Skeletal muscle satellite cell (primary cell): ENCODE measurements at regions not wholly inside any gene's neighbourhood (a gene's known extent, or its start where the extent isn't known, plus 50 kb on each side); places are given as distances from the start of the nearest gene placed in this dataset.

Experiments
- H3K27me3 ChIP-seq: 2 replicates; pipeline ENCODE4 v1.7.0; 2013; ENCODE audit warnings: low read length; ENCODE audit not compliant: control insufficient read depth, insufficient read depth
- H3K36me3 ChIP-seq: 2 replicates; pipeline ENCODE4 v1.7.0; 2013; ENCODE audit warnings: mild to moderate bottlenecking, control low read depth, low read length; ENCODE audit not compliant: insufficient read depth
- H3K4me1 ChIP-seq: 2 replicates; pipeline ENCODE4 v1.7.0; 2013; ENCODE audit warnings: low read length; ENCODE audit not compliant: control insufficient read depth, insufficient read depth
- H3K4me2 ChIP-seq: 2 replicates; pipeline ENCODE4 v1.7.0; 2013; ENCODE audit warnings: mild to moderate bottlenecking, low read length
- H3K4me3 ChIP-seq: 2 replicates; pipeline ENCODE4 v1.7.0; 2013; ENCODE audit warnings: low read length
- H3K9ac ChIP-seq: 2 replicates; pipeline ENCODE4 v1.7.0; 2013; ENCODE audit warnings: mild to moderate bottlenecking, low read depth, low read length, moderate library complexity
- H3K9me3 ChIP-seq: replicated peaks from 2 replicates; pipeline ENCODE4 v1.7.0; 2013; ENCODE audit warnings: mild to moderate bottlenecking, control low read depth, low read length

DNA sequence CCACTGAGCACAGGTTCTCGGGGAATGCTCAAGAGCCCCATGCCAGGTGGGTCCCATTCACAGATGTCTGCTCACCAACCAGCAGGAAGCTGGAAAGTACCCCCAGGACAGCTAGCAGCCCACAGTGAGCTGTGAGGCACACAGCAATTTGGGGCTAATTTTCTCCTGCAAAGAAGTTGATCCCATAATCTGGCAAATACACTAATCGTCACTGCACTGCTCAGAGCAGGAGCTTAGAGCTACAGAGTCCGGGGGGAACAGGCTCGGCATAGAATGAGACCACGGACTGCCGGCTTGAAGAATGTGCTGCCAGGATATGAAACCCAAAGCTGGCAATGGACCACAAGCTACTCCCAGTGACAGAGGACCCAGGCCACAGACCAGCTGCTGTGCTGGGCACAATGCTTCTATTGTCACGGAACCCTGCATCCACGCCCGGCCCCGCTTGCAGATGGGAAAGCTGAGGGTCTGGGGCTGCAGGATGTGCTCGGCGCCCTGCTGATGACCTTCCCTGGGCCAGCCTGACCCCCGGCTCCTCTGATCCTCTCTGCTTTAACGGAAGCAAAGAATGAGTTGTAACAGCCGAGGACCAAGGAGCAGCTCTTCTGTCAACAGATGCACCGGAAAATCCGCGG is 239.7 kb downstream of the CTTN start:
- H3K9me3 ChIP-seq = no peaks in the 10 kb centered on the region
- no peak overlapping the region for H3K9ac ChIP-seq

GRCh38 chr11:70640408-70640807 is 242.1 kb downstream of the CTTN start:
- no peak overlapping the region for H3K4me3 ChIP-seq
- H3K4me1 ChIP-seq = no peaks in the 10 kb centered on the region
- H3K36me3 ChIP-seq = no peaks in the 10 kb centered on the region
- no peaks in the 10 kb centered on the region for H3K27me3 ChIP-seq
- H3K4me2 ChIP-seq = no peak overlapping the region
- H3K9me3 ChIP-seq = no peaks in the 10 kb centered on the region
- no peak overlapping the region for H3K9ac ChIP-seq

More for the DNA sequence above, 239.7 kb downstream of the CTTN start:
- Histone ChIP-seq H3K4me1 (no peaks in the 10 kb centered on the region), H3K36me3 (no peaks in the 10 kb centered on the region), H3K4me2 (no peak overlapping the region), H3K4me3 (no peak overlapping the region), H3K27me3 (no peaks in the 10 kb centered on the region)

DNA sequence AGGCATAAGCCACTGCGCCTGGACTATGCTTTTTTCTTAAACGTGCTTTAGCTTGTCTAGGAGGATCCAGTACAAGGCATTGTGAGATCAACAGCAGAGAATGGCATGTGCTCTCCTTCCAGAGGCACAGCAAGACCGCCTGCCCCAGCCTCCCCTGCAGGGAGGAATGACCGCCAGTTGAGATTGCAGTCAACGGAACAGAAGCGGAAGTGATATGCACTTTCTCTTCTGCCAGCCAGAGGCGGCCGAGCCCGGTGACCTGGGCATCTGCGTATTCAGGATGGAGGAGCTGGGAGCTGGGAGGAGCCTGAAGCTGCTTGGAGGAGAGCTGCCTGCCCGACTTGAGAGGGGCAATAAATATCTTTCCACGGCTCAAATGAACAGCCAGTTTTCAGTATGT is 243.0 kb downstream of the CTTN start:
- Histone ChIP-seq H3K9me3 (no peaks in the 10 kb centered on the region), H3K9ac (no peak overlapping the region), H3K27me3 (peaks cover 3% of the 10 kb centered on the region), H3K36me3 (no peaks in the 10 kb centered on the region), H3K4me2 (no peak overlapping the region), H3K4me1 (no peaks in the 10 kb centered on the region), H3K4me3 (no peak overlapping the region)

- H3K4me3 ChIP-seq = no peak overlapping the region
- no peaks in the 10 kb centered on the region for H3K4me1 ChIP-seq
- no peaks in the 10 kb centered on the region for H3K9me3 ChIP-seq
- no peak overlapping the region for H3K4me2 ChIP-seq
- no peaks in the 10 kb centered on the region for H3K36me3 ChIP-seq
- no peak overlapping the region for H3K9ac ChIP-seq
- H3K27me3 ChIP-seq = peaks cover 3% of the 10 kb centered on the region
Measured at GRCh38 chr11:70642266-70642665, 243.9 kb downstream of the CTTN start.

GRCh38 chr11:70643642-70644041 is 245.3 kb downstream of the CTTN start:
- H3K4me1 ChIP-seq = no peaks in the 10 kb centered on the region
- H3K9me3 ChIP-seq = no peaks in the 10 kb centered on the region
- no peak overlapping the region for H3K4me2 ChIP-seq
- no peak overlapping the region for H3K4me3 ChIP-seq
- no peak overlapping the region for H3K9ac ChIP-seq
- peaks cover 3% of the 10 kb centered on the region for H3K27me3 ChIP-seq
- no peaks in the 10 kb centered on the region for H3K36me3 ChIP-seq

DNA sequence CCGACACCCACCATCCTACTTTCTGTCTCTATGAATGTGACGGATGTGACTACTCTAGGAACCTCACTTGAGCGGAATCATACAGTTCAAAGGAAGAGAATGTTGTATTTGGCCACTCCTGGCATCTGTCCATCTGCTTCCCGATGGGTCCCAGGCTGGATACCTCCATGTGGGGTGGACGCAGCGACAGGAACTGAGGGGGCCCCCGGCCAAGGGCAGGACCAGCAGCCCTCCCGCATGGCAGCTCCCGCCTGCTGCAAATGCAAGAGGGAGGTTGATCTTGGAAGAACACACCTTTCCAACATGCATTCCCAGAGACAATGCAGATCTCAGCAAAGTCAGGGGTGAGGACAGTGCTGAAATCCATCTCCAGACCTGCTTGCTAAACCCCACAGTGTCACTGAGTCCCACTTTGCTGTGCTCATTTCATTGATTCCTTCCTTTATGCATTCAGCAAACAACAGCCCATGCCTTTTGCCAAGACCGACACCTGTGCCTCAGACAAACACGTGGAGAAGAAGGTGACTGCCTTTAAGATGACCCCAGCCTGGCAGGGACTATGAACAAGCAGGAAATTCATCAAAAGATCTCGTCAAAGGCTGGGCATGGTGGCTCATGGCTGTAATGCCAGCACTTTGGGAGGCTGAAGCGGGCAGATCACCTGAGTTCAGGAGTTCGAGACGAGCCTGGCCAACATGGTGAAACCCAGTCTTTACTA is 246.2 kb downstream of the CTTN start:
- Histone ChIP-seq H3K4me2 (no peak overlapping the region), H3K9me3 (no peaks in the 10 kb centered on the region), H3K27me3 (peaks cover 3% of the 10 kb centered on the region), H3K36me3 (no peaks in the 10 kb centered on the region), H3K4me3 (no peak overlapping the region), H3K9ac (no peak overlapping the region), H3K4me1 (no peaks in the 10 kb centered on the region)

DNA sequence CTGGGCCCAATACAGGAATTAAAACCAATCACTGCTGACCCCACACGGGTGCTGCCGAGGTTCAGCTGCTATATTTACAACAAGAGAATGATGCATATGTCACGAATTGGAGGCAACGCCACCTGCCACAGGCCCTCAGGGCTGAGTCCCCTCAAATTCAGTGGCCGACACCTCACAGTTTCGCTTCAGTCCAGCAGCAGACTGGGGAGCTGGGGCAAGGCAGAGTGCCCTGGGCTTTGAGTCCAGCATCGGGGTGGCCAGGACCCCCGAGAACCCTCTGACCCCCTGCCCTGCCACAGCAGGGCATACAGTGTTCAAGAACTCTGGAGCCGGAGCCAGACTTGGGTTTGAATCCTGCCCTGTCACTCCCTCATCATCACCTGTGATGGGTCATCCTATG is 247.2 kb downstream of the CTTN start:
- H3K9me3 ChIP-seq = no peaks in the 10 kb centered on the region
- H3K4me2 ChIP-seq = no peak overlapping the region
- H3K4me3 ChIP-seq = no peak overlapping the region
- no peaks in the 10 kb centered on the region for H3K36me3 ChIP-seq
- no peaks in the 10 kb centered on the region for H3K4me1 ChIP-seq
- H3K9ac ChIP-seq = no peak overlapping the region
- peaks cover 3% of the 10 kb centered on the region for H3K27me3 ChIP-seq

DNA sequence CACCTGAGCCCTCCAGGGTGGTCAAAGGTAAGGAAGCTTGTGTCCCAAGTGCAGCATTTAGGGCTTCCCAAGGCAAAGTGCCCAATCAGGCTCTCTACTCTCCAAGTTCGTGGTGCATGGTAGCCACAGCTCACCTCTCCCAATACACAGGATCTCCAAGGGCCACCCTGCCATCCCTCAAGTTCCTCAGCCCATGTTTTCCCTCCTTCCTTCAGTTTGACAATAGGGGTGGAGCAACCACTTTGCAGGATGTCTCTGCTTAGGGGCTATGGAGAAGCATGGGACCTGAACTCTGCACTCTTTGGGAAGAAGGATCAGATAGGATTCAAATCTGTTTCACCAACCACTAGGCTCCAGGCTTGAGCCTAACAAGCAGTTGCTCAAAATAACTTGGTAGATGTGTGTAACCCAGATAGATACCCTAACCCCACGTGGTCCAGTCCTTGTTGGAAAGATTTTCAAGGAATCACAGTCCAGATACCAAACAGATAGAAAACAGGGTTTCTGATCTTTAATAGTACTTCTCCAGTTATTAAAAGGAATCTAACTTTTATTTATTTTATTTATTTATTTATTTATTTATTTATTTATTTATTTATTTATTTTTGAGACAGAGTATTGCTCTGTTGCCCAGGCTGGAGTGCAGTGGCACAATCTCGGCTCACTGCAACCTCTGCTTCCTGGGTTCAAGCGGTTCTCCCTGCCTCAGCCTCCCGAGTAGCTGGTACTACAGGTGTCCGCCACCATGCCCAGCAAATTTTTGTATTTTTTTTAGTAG is 248.1 kb downstream of the CTTN start:
- Histone ChIP-seq H3K4me2 (no peak overlapping the region), H3K4me3 (no peak overlapping the region), H3K4me1 (no peaks in the 10 kb centered on the region), H3K36me3 (no peaks in the 10 kb centered on the region), H3K9me3 (no peaks in the 10 kb centered on the region), H3K9ac (no peak overlapping the region), H3K27me3 (peaks cover 3% of the 10 kb centered on the region)

DNA sequence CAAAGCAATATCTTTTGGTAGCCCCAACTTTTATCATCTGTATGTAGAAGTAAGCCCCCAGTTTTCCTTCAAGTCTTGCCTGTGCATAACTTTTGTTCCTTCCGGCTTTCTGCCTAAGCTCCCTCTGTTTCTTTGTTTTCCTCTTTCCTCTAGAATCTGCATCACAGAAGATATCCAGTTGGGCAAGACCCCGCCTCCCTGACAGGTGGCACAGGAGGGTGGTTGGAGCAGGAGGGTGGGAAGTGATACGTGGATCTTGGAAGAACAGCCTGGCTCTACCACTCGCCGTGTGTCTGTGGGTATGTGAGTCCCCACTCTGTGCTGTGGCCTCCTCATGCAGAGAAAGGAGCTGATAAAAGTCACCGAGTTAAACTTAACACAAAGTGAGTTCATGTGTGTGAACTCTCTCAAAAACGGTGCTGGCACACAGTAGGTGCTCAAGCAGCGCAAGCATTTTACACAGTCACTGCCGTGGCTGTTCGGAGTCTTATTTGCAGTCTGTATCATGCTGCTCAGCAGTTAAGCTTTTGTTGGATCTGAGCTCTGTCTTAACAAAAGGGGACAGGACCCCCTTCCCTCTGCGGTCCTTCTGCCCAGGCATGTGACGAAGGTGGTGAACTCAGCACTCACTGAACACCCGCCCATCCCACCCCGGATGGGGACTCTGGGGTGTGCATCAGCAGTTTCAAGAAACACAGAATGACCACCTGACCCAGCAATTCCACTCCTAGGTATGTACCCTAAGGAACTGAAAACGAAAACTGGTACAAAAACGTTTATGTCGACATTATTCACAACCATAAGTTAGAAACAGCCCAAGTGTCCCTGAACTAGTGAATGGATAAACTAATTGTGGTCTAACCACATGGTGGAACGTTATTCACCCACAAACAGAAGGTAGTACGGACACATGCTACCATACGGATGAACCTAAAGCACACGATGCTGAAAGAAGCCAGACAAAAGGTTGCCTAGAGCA is 249.1 kb downstream of the CTTN start:
- H3K4me1 ChIP-seq = no peaks in the 10 kb centered on the region
- no peak overlapping the region for H3K4me3 ChIP-seq
- no peaks in the 10 kb centered on the region for H3K9me3 ChIP-seq

GRCh38 chr11:70650075-70650909 is 252.0 kb downstream of the CTTN start:
- Histone ChIP-seq H3K9ac (no peak overlapping the region), H3K36me3 (no peaks in the 10 kb centered on the region), H3K9me3 (no peaks in the 10 kb centered on the region), H3K4me1 (no peaks in the 10 kb centered on the region), H3K4me2 (no peak overlapping the region), H3K27me3 (peaks cover 3% of the 10 kb centered on the region), H3K4me3 (no peak overlapping the region)

More for the DNA sequence above, 249.1 kb downstream of the CTTN start:
- H3K4me2 ChIP-seq = no peak overlapping the region
- H3K36me3 ChIP-seq = no peaks in the 10 kb centered on the region
- H3K27me3 ChIP-seq = peaks cover 3% of the 10 kb centered on the region
- no peak overlapping the region for H3K9ac ChIP-seq
